ENCODE measurements at regions not wholly inside any gene's neighbourhood (a gene's known extent, or its start where the extent isn't known, plus 50 kb on each side); places are given as distances from the start of the nearest gene placed in this dataset.

DNA sequence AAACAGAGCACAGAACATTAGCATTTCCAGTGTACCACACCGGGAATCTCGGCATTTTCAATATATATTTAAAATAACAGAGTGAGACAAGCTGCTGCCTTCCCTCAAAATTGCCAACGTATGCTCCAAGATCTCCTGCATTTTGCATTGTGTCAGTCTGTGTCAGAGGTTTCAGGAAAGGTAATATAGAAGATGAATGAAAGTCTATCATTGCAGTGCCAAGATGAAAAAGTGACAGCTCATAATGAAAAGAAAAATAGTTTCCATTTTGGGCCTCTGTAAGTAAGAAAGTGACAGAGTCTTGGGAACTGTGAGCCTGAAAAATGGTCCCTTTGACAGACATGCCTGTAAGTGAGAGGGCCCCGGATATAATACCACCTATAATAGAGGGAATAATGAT is 297.8 kb upstream of the PIK3C3 start:
- Histone ChIP-seq H3K79me2 (ENCODE audit: control insufficient read depth, insufficient read depth, low read length) (no peaks in the 10 kb centered on the region), H3K36me3 (ENCODE audit: control insufficient read depth in 2 of 2, insufficient read depth in 2 of 2, low read length in 1 of 2) (no peaks in the 10 kb centered on the region), H3K4me2 (ENCODE audit: control insufficient read depth, insufficient read depth) (no peak overlapping the region), H3K9me3 (replicated peaks; ENCODE audit: control insufficient read depth, insufficient read depth, low read length) (no peaks in the 10 kb centered on the region), H4K20me1 (ENCODE audit: control insufficient read depth, insufficient read depth) (no peaks in the 10 kb centered on the region), H3K9ac (ENCODE audit: control insufficient read depth, insufficient read depth, low read length) (no peak overlapping the region), H3K4me3 (no peak overlapping the region), H2AFZ (ENCODE audit: control insufficient read depth, low read depth, low read length) (no peak overlapping the region), H3K4me1 (ENCODE audit: control insufficient read depth, insufficient read depth, low read length) (no peaks in the 10 kb centered on the region), H3K27ac (ENCODE audit: control insufficient read depth, insufficient read depth) (no peak overlapping the region), H3K27me3 (replicated peaks in 1 of 2; ENCODE audit: control insufficient read depth in 2 of 2, insufficient read depth in 2 of 2, low read length in 1 of 2) (no peaks in the 10 kb centered on the region)
- ChIA-PET POLR2A (no interaction called here), RAD21 (ENCODE audit: unreplicated experiment) (no interaction called here), SMC1A (ENCODE audit: uncharacterized antibody, unreplicated experiment) (no interaction called here), CTCF (no interaction called here)
- TF ChIP-seq SRF (IDR thresholded peaks at IDR 0.05; ENCODE audit: low read depth in 2 of 2, low read length in 2 of 2) (no peak), NBN (IDR thresholded peaks at IDR 0.05) (no peak), POLR2AphosphoS5 (IDR thresholded peaks at IDR 0.05; ENCODE audit: low read length) (no peak), CREM (IDR thresholded peaks at IDR 0.05; ENCODE audit: low read depth) (no peak), EZH2 (IDR thresholded peaks at IDR 0.05; ENCODE audit: borderline replicate concordance, control insufficient read depth, low read depth, low read length) (no peak), ZNF207 (IDR thresholded peaks at IDR 0.05; ENCODE audit: borderline replicate concordance) (no peak), ETV6 (conservative IDR thresholded peaks at IDR 0.05 in 1 of 2, IDR thresholded peaks at IDR 0.05 in 1 of 2; ENCODE audit: borderline replicate concordance in 1 of 2, low read depth in 1 of 2) (no peak), ESRRA (IDR thresholded peaks at IDR 0.05; ENCODE audit: low read length) (no peak), KDM1A (IDR thresholded peaks at IDR 0.05; ENCODE audit: borderline replicate concordance) (no peak), CBX3 (IDR thresholded peaks at IDR 0.05; ENCODE audit: borderline replicate concordance, low read depth) (no peak), MYB (IDR thresholded peaks at IDR 0.05; ENCODE audit: borderline replicate concordance, low read depth, low read length) (no peak)
- TF ChIP-seq, protein P1, sequence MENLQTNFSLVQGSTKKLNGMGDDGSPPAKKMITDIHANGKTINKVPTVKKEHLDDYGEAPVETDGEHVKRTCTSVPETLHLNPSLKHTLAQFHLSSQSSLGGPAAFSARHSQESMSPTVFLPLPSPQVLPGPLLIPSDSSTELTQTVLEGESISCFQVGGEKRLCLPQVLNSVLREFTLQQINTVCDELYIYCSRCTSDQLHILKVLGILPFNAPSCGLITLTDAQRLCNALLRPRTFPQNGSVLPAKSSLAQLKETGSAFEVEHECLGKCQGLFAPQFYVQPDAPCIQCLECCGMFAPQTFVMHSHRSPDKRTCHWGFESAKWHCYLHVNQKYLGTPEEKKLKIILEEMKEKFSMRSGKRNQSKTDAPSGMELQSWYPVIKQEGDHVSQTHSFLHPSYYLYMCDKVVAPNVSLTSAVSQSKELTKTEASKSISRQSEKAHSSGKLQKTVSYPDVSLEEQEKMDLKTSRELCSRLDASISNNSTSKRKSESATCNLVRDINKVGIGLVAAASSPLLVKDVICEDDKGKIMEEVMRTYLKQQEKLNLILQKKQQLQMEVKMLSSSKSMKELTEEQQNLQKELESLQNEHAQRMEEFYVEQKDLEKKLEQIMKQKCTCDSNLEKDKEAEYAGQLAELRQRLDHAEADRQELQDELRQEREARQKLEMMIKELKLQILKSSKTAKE (IDR thresholded peaks at IDR 0.05; ENCODE audit: low read depth, poor library complexity, severe bottlenecking) = no peak
- TF ChIP-seq, protein P2, sequence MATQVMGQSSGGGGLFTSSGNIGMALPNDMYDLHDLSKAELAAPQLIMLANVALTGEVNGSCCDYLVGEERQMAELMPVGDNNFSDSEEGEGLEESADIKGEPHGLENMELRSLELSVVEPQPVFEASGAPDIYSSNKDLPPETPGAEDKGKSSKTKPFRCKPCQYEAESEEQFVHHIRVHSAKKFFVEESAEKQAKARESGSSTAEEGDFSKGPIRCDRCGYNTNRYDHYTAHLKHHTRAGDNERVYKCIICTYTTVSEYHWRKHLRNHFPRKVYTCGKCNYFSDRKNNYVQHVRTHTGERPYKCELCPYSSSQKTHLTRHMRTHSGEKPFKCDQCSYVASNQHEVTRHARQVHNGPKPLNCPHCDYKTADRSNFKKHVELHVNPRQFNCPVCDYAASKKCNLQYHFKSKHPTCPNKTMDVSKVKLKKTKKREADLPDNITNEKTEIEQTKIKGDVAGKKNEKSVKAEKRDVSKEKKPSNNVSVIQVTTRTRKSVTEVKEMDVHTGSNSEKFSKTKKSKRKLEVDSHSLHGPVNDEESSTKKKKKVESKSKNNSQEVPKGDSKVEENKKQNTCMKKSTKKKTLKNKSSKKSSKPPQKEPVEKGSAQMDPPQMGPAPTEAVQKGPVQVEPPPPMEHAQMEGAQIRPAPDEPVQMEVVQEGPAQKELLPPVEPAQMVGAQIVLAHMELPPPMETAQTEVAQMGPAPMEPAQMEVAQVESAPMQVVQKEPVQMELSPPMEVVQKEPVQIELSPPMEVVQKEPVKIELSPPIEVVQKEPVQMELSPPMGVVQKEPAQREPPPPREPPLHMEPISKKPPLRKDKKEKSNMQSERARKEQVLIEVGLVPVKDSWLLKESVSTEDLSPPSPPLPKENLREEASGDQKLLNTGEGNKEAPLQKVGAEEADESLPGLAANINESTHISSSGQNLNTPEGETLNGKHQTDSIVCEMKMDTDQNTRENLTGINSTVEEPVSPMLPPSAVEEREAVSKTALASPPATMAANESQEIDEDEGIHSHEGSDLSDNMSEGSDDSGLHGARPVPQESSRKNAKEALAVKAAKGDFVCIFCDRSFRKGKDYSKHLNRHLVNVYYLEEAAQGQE (IDR thresholded peaks at IDR 0.05; ENCODE audit: low read depth, low read length) = no peak
- TF ChIP-seq, protein P3, sequence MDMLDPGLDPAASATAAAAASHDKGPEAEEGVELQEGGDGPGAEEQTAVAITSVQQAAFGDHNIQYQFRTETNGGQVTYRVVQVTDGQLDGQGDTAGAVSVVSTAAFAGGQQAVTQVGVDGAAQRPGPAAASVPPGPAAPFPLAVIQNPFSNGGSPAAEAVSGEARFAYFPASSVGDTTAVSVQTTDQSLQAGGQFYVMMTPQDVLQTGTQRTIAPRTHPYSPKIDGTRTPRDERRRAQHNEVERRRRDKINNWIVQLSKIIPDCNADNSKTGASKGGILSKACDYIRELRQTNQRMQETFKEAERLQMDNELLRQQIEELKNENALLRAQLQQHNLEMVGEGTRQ (IDR thresholded peaks at IDR 0.05; ENCODE audit: borderline replicate concordance, low read depth, low read length) = no peak
- FAIRE-seq = no peak
- BruUV-seq (replicated peaks) = no TSS peak
- intact Hi-C loops (cut with micrococcal nuclease; ENCODE audit: unreplicated experiment) (no loop called here), in situ Hi-C loops (cut with MboI) (no loop called here)
- WGBS (ENCODE audit: insufficient coverage, insufficient replicate concordance, low lambda C conversion rate, missing lambda C conversion rate) = 11% methylated on average over 4 of the region's 4 CpGs
- no peak for ATAC-seq
- no peak for DNase-seq (ENCODE audit: low read depth, low spot score)

Measured in GM12878 (cell line).